Thymus (tissue), 11 donors: ENCODE measurements at regions not wholly inside any gene's neighbourhood (a gene's known extent, or its start where the extent isn't known, plus 50 kb on each side); places are given as distances from the start of the nearest gene placed in this dataset.
A peak's percentile ranks its signal among the peaks of the same experiment; 100 is the strongest.

Source experiments
- DNase-seq, 9 donors: peaks; one replicate each; pipeline ENCODE4 v3.0.0-alpha.2; 2013; ENCODE audit warnings: low spot score in 9 of 9, low read depth in 6 of 9, missing footprints in 1 of 9
- H3K27ac ChIP-seq, 2 donors: one replicate each; pipeline ENCODE4 v1.5.1; 2013; ENCODE audit warnings: control low read depth in 1 of 2, low read depth in 1 of 2, low read length in 1 of 2, mild to moderate bottlenecking in 1 of 2, moderate library complexity in 1 of 2
- H3K27me3 ChIP-seq, 2 donors: one replicate each; pipeline ENCODE4 v1.5.1; 2013; ENCODE audit warnings: low read length in 1 of 2; ENCODE audit not compliant: control insufficient read depth in 2 of 2, insufficient read depth in 1 of 2
- H3K36me3 ChIP-seq, 2 donors: one replicate each; pipeline ENCODE4 v1.5.1; 2013; ENCODE audit warnings: low read length in 1 of 2, mild to moderate bottlenecking in 1 of 2, moderate library complexity in 1 of 2; ENCODE audit not compliant: control insufficient read depth in 2 of 2, insufficient read depth in 2 of 2
- H3K4me1 ChIP-seq, 2 donors: one replicate each; pipeline ENCODE4 v1.5.1; 2013; ENCODE audit warnings: low read length in 2 of 2; ENCODE audit not compliant: control insufficient read depth in 2 of 2, insufficient read depth in 2 of 2
- H3K4me3 ChIP-seq, 2 donors: one replicate each; pipeline ENCODE4 v1.5.1; 2013; ENCODE audit warnings: low read length in 2 of 2, control low read depth in 1 of 2, mild to moderate bottlenecking in 1 of 2
- H3K9me3 ChIP-seq, 2 donors: one replicate each; pipeline ENCODE4 v1.5.1; 2013; ENCODE audit warnings: low read length in 1 of 2, mild to moderate bottlenecking in 1 of 2; ENCODE audit not compliant: control insufficient read depth in 2 of 2, insufficient read depth in 1 of 2
- WGBS: extraction: QIAGEN DNeasy Blood & Tissue Kit; methylation state at CpG from one replicate; pipeline ENCODE4 v1.1.7; 2013; 5-methylcytosine and 5-hydroxymethylcytosine counted together
- donor health status: healthy.

DNA sequence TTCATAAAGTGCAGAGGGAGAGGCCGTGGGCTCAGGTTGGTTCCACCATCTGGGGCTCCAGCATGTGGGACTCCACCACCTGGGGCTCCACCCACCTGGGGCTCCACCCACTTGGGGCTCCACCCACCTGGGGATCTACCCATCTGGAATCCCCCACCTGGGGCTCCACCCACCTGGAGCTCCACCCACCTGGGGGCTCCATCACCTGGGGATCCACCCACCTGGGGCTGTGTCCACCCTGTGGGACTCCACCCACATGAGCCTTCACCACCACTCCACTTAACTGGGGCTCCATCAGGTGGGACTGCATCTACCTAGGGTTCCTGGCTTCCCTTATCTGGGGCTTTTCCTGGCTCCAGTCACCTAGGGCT lies 226.0 kb upstream of the CDYL start:
- no peaks in the 10 kb centered on the region for H3K36me3 ChIP-seq
- WGBS, result 97% methylated on average over 1 of the region's 1 CpG
- H3K4me1 ChIP-seq, result no peaks in the 10 kb centered on the region
- no peak overlapping the region for H3K4me3 ChIP-seq
- peaks cover 1 to 5% of the 10 kb centered on the region in 2 donors for H3K9me3 ChIP-seq
- DNase-seq, result no peak
- no peak overlapping the region for H3K27ac ChIP-seq
- no peaks in the 10 kb centered on the region for H3K27me3 ChIP-seq

GRCh38 chr6:4549556-4550226 lies 226.5 kb upstream of the CDYL start:
- H3K4me3 ChIP-seq, result no peak overlapping the region
- no peaks in the 10 kb centered on the region for H3K27me3 ChIP-seq
- DNase-seq, result no peak
- H3K9me3 ChIP-seq, result peaks cover 1 to 5% of the 10 kb centered on the region in 2 donors
- H3K36me3 ChIP-seq, result no peaks in the 10 kb centered on the region
- H3K4me1 ChIP-seq, result no peaks in the 10 kb centered on the region
- WGBS, result 98% methylated on average over 23 of the region's 23 CpGs
- H3K27ac ChIP-seq, result no peak overlapping the region

DNA sequence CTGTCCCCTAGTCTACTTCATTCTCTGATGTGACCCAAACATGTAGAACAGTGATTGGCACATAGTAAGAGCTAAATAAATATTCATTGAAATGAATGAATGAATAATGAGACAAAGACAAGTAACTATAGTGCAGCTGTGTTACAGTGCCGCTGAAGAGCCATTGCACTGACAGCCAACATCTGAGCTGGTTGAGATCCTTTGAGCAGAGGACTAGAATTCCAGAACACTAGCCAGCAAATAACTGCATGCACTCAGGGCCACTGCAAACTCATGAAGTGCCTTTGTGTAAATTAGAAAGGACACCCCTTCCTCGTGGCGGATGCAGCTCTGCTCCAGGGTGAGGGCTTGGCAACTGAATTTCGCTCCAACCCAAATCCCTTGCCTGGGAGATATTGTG lies 230.3 kb upstream of the CDYL start:
- H3K27me3 ChIP-seq, result no peaks in the 10 kb centered on the region
- H3K4me3 ChIP-seq, result no peak overlapping the region
- 63% methylated on average over 4 of the region's 4 CpGs for WGBS
- peaks cover 0 to 5% of the 10 kb centered on the region in 2 donors for H3K9me3 ChIP-seq
- H3K27ac ChIP-seq, result no peak overlapping the region
- H3K4me1 ChIP-seq, result no peaks in the 10 kb centered on the region
- no peak for DNase-seq
- H3K36me3 ChIP-seq, result no peaks in the 10 kb centered on the region

- H3K9me3 ChIP-seq, result no peaks in the 10 kb centered on the region
- H3K36me3 ChIP-seq, result no peaks in the 10 kb centered on the region
- H3K27me3 ChIP-seq, result no peaks in the 10 kb centered on the region
- no peaks in the 10 kb centered on the region for H3K4me1 ChIP-seq
- WGBS, result 64% methylated on average over 2 of the region's 2 CpGs
- H3K27ac ChIP-seq, result no peak overlapping the region
- H3K4me3 ChIP-seq, result no peak overlapping the region
- no peak for DNase-seq
Measured at GRCh38 chr6:4543596-4543995, 232.6 kb upstream of the CDYL start.

DNA sequence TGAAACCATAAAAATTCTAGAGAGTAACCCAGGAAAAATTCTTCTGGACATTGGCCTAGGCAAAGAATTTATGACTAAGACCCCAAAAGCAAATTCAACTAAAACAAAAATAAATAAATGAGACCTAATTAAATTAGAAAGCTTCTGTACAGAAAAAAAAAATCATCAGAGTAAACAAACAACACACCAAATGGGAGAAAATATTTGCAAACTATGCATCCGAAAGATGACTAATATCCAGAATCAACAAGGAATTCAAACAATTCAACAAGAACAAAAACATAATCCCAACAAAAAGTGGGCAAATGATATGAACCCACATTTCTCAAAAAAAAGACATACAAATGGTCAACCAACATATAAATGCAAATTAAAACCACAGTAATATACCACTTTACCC lies 242.6 kb upstream of the CDYL start:
- H3K4me1 ChIP-seq, result no peaks in the 10 kb centered on the region
- WGBS, result 97% methylated on average over 1 of the region's 1 CpG
- no peaks in the 10 kb centered on the region for H3K27me3 ChIP-seq
- H3K27ac ChIP-seq, result no peak overlapping the region
- H3K9me3 ChIP-seq, result no peaks in the 10 kb centered on the region
- no peak overlapping the region for H3K4me3 ChIP-seq
- H3K36me3 ChIP-seq, result no peaks in the 10 kb centered on the region
- DNase-seq, result no peak

DNA sequence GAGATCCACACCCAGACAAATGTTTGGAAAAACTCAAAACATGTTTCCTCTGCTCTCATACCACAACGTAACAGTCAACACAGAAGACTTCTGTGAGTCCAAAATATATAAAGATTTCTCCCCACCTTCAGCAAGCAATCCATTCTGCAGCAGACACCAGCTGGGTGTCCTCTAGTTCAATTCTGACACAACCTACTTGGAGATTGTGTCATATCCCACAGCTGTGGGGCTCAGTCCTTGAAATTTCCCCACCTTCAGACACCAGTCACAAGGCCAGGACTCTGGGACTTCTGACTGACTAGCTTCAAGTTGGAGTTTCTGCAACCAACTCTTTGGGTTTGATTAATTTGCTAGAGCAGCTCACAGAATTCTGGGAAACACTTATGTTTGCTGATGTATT lies 244.8 kb upstream of the CDYL start:
- WGBS, result 79% methylated on average over 1 of the region's 1 CpG
- no peak for DNase-seq
- Histone ChIP-seq H3K4me3 (no peak overlapping the region), H3K36me3 (no peaks in the 10 kb centered on the region), H3K4me1 (no peaks in the 10 kb centered on the region), H3K27me3 (no peaks in the 10 kb centered on the region), H3K9me3 (no peaks in the 10 kb centered on the region), H3K27ac (no peak overlapping the region)

DNA sequence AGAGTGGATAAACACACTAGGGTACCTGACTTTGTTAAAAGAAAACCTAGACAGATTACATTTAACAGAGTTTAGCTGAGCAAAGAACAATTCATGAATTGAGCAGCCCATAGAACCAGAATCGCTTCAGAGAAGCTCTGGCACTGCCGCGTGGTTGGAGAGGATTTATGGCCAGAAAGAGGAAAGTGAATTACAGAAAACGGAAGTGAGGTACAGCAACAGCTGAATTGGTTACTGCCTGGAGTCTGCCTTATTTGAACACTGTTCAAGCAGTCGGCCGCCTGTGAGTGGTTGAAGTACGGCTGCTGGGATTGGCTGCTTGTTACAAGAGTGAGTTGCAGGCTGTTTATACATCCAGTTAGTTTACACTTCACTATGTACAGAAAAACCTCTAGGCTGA lies 253.8 kb upstream of the CDYL start:
- Histone ChIP-seq H3K9me3 (no peaks in the 10 kb centered on the region), H3K4me3 (no peak overlapping the region), H3K4me1 (no peaks in the 10 kb centered on the region), H3K36me3 (no peaks in the 10 kb centered on the region), H3K27me3 (no peaks in the 10 kb centered on the region), H3K27ac (no peak overlapping the region)
- DNase-seq, result peak in 1 of 9 donors; percentile 1
- WGBS, result 34% methylated on average over 7 of the region's 7 CpGs

GRCh38 chr6:4521070-4521469 lies 255.1 kb upstream of the CDYL start:
- no peak overlapping the region for H3K27ac ChIP-seq

DNA sequence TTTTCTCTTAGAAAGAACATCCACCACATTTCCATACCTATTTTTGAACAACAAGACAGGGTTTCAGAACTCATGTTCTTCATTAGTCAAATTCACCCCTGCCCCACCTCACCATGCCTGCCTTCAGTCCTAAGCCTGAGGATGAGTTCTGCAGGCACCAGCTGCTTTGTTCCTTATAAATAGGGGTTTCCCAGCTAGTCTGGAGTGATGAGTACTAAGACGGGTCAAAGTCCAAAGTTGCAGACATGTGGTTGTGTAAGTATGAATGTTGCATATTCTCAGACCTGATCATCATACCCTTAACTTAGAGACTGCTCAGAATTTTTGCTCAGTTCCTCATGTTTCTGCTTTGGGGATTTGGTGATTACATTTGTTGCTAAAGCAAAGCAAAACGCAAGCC lies 257.7 kb upstream of the CDYL start:
- H3K36me3 ChIP-seq, result no peaks in the 10 kb centered on the region
- H3K27me3 ChIP-seq, result no peaks in the 10 kb centered on the region
- WGBS, result 92% methylated on average over 2 of the region's 2 CpGs
- H3K27ac ChIP-seq, result no peak overlapping the region
- H3K4me1 ChIP-seq, result no peaks in the 10 kb centered on the region
- H3K9me3 ChIP-seq, result no peaks in the 10 kb centered on the region
- no peak for DNase-seq
- H3K4me3 ChIP-seq, result no peak overlapping the region

More at GRCh38 chr6:4521070-4521469, 255.1 kb upstream of the CDYL start:
- no peak for DNase-seq
- Histone ChIP-seq H3K4me1 (no peaks in the 10 kb centered on the region), H3K9me3 (no peaks in the 10 kb centered on the region), H3K4me3 (no peak overlapping the region), H3K36me3 (no peaks in the 10 kb centered on the region), H3K27me3 (no peaks in the 10 kb centered on the region)
- 82% methylated on average over 6 of the region's 6 CpGs for WGBS

DNA sequence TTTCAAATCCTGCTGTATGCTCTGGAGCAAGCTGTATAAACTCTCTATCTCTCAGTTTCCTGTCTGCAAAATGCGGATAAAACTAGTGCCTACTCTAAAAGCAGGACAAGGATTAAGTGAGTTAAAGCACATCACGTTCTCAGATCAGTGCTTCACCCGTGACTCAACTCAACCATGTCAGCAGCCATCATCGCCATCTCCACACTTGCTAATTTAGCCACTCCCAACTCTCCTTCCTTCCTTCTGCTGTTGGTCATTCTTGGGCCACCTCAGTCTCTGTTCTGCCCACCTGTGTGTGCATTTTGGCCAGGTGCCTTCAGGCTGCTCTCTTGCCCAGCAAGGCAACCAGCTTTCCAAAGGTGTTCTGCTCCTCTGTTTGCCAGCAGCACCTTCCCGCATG lies 260.0 kb upstream of the CDYL start:
- no peak for DNase-seq
- Histone ChIP-seq H3K4me3 (no peak overlapping the region), H3K27me3 (no peaks in the 10 kb centered on the region), H3K36me3 (no peaks in the 10 kb centered on the region), H3K27ac (no peak overlapping the region), H3K4me1 (no peaks in the 10 kb centered on the region), H3K9me3 (no peaks in the 10 kb centered on the region)
- 95% methylated on average over 5 of the region's 5 CpGs for WGBS
